Liver (tissue), 3 donors: ENCODE measurements at regions not wholly inside any gene's neighbourhood (a gene's known extent, or its start where the extent isn't known, plus 50 kb on each side); places are given as distances from the start of the nearest gene placed in this dataset.

ENCODE experiments used
- ATF3 ChIP-seq: IDR thresholded peaks from 2 replicates; pipeline ENCODE4 v1.6.1; 2016; ENCODE audit warnings: antibody characterized with exemption
- CTCF ChIP-seq: fragments of 150-350 bp; IDR thresholded peaks from 2 replicates; pipeline ENCODE4 v1.5.1; 2017; ENCODE audit warnings: improper control_type of control experiment, low read depth, low read length; ENCODE audit not compliant: missing input control
- FOXA1 ChIP-seq: IDR thresholded peaks from 2 replicates; pipeline ENCODE4 v1.6.1; 2016; ENCODE audit warnings: antibody characterized with exemption
- GABPA ChIP-seq, 2 donors: IDR thresholded peaks in 1 of 2; conservative IDR thresholded peaks in 1 of 2; 2 replicates each; pipeline ENCODE4 v1.6.1; 2016; ENCODE audit warnings: antibody characterized with exemption in 2 of 2, mild to moderate bottlenecking in 1 of 2, moderate library complexity in 1 of 2
- JUND ChIP-seq, 2 donors: IDR thresholded peaks; 2 replicates each; pipeline ENCODE4 v1.6.1; 2016; ENCODE audit warnings: antibody characterized with exemption in 2 of 2
- MAX ChIP-seq: IDR thresholded peaks from 2 replicates; pipeline ENCODE4 v1.6.1; 2016; ENCODE audit warnings: antibody characterized with exemption
- NR2F2 ChIP-seq: IDR thresholded peaks from 2 replicates; pipeline ENCODE4 v1.6.1; 2016; ENCODE audit warnings: antibody characterized with exemption
- RAD21 ChIP-seq, 2 donors: IDR thresholded peaks; 2 replicates each; pipeline ENCODE4 v1.6.1; 2016; ENCODE audit warnings: antibody characterized with exemption in 2 of 2, mild to moderate bottlenecking in 2 of 2
- REST ChIP-seq: IDR thresholded peaks from 2 replicates; pipeline ENCODE4 v1.6.1; 2016; ENCODE audit warnings: antibody characterized with exemption, mild to moderate bottlenecking
- SP1 ChIP-seq: IDR thresholded peaks from 2 replicates; pipeline ENCODE4 v1.6.1; 2018; ENCODE audit warnings: antibody characterized with exemption, mild to moderate bottlenecking
- TAF1 ChIP-seq: conservative IDR thresholded peaks from 2 replicates; pipeline ENCODE4 v1.6.1; 2016; ENCODE audit warnings: antibody characterized with exemption, mild to moderate bottlenecking
- YY1 ChIP-seq: IDR thresholded peaks from 2 replicates; pipeline ENCODE4 v1.6.1; 2016; ENCODE audit warnings: antibody characterized with exemption, mild to moderate bottlenecking
- donor health status: healthy.
- donor health status: healthy.

- TF ChIP-seq REST = no peak
- no peak for TF ChIP-seq CTCF
- no peak for TF ChIP-seq GABPA (IDR thresholded peaks at IDR 0.05 in 1 of 2, conservative IDR thresholded peaks at IDR 0.05 in 1 of 2)
- TF ChIP-seq TAF1 = no peak
- TF ChIP-seq JUND (IDR thresholded peaks at IDR 0.05) = no peak
- TF ChIP-seq ATF3 = no peak
- no peak for TF ChIP-seq FOXA1
- TF ChIP-seq MAX = no peak
- no peak for TF ChIP-seq YY1
- TF ChIP-seq RAD21 (IDR thresholded peaks at IDR 0.05) = no peak
- no peak for TF ChIP-seq SP1
- no peak for TF ChIP-seq NR2F2
These were observed 250.7 kb upstream of the ZFP42 start for GRCh38 chr4:187744911-187745310.
